K562 (cell line): ENCODE measurements at regions not wholly inside any gene's neighbourhood (a gene's known extent, or its start where the extent isn't known, plus 50 kb on each side); places are given as distances from the start of the nearest gene placed in this dataset.

Experiments
- ATAC-seq: fragments of 200-7000 bp; cut with Tn5 transposase; 3 replicates; pipeline ENCODE4 v1.9.1; 2020; ENCODE audit warnings: moderate library complexity
- BruUV-seq: library from RNA; stranded (reverse); fragments of 400-500 nt; replicated peaks from 2 replicates; lab custom pipeline; 2021; lab: Mats Ljungman, UMichigan
- CTCF ChIA-PET: fragments of 300-600 bp; formaldehyde crosslinking; extraction: SDS; loops from one replicate; lab custom pipeline; 2021; ENCODE audit warnings: low intra/inter-chr PET ratio; lab: Yijun Ruan, JAX
- POLR2A ChIA-PET: fragments of 300-600, 350-650 bp; sonication (Branson Sonifier 250); formaldehyde crosslinking; extraction: SDS; loops from one replicate; lab custom pipeline; 2021; ENCODE audit warnings: antibody characterized with exemption, inconsistent platforms; lab: Yijun Ruan, JAX
- DNase-seq, 4 experiments: peaks; one replicate each; pipeline versions ENCODE4 v3.0.0 to v3.0.0-alpha.2; 2011 to 2018; ENCODE audit warnings: low spot score in 3 of 4, mixed read lengths in 3 of 4; ENCODE audit errors: extremely low read depth in 1 of 4
- FAIRE-seq: peaks from 2 replicates; lab custom pipeline; 2011; peaks lifted over from hg19 to GRCh38; lab: Jason Lieb, UNC
- H2AFZ ChIP-seq: 2 replicates; pipeline ENCODE4 v1.6.0; 2011; ENCODE audit warnings: low read depth, low read length, control low read depth, inconsistent platforms
- H3K27ac ChIP-seq: fragments of 200-600 bp; 3 replicates; pipeline ENCODE4 v1.8.0; 2011; ENCODE audit warnings: low read depth, mild to moderate bottlenecking, control low read depth, inconsistent platforms, low read length, moderate library complexity, mixed read lengths; ENCODE audit errors: extremely low read depth
- H3K27me3 ChIP-seq, 2 experiments: fragments of 300-600 bp in 1 of 2; 2 replicates in 1 of 2; 3 replicates in 1 of 2; pipeline versions ENCODE4 v1.6.0 to v1.8.0; 2011; ENCODE audit warnings: inconsistent platforms in 2 of 2, low read length in 2 of 2, mild to moderate bottlenecking in 1 of 2, mixed read lengths in 1 of 2, moderate library complexity in 1 of 2; ENCODE audit not compliant: control insufficient read depth in 2 of 2, insufficient read depth in 2 of 2
- H3K36me3 ChIP-seq: fragments of 300-600 bp; 3 replicates; pipeline ENCODE4 v1.8.0; 2011; ENCODE audit warnings: mild to moderate bottlenecking, low read length, inconsistent platforms; ENCODE audit not compliant: control insufficient read depth, insufficient read depth
- H3K4me1 ChIP-seq, 2 experiments: fragments of 200-600 bp in 1 of 2; replicated peaks in 1 of 2; 2 replicates in 1 of 2; 3 replicates in 1 of 2; pipeline versions ENCODE4 v1.5.1 to v1.8.0; 2011; ENCODE audit warnings: inconsistent platforms in 2 of 2, low read length in 2 of 2, mild to moderate bottlenecking in 1 of 2, mixed read lengths in 1 of 2, moderate library complexity in 1 of 2; ENCODE audit not compliant: control insufficient read depth in 2 of 2, insufficient read depth in 2 of 2
- H3K4me2 ChIP-seq: 2 replicates; pipeline ENCODE4 v1.6.1; 2011; ENCODE audit warnings: low read length, control low read depth, inconsistent platforms, mixed read lengths; ENCODE audit not compliant: insufficient read depth
- H3K4me3 ChIP-seq: fragments of 200-600 bp; sonication (generic), shearing (Covaris generic); 2 replicates; pipeline ENCODE4 v1.5.1; 2016; ENCODE audit warnings: control low read depth, inconsistent platforms
- H3K79me2 ChIP-seq: fragments of 200-600 bp; 3 replicates; pipeline ENCODE4 v1.8.0; 2011; ENCODE audit warnings: low read length, inconsistent platforms; ENCODE audit not compliant: control insufficient read depth, insufficient read depth
- H3K9ac ChIP-seq, 2 experiments: 2 replicates each; pipeline versions ENCODE4 v1.6.0 to v1.6.1; 2011; ENCODE audit warnings: low read depth in 2 of 2, low read length in 2 of 2, control low read depth in 1 of 2, inconsistent platforms in 1 of 2, mild to moderate bottlenecking in 1 of 2, mixed read lengths in 1 of 2; ENCODE audit not compliant: insufficient read depth in 1 of 2
- H3K9me1 ChIP-seq: one replicate; pipeline ENCODE4 v1.6.0; 2011; ENCODE audit warnings: inconsistent platforms, mild to moderate bottlenecking, low read length, moderate library complexity; ENCODE audit not compliant: control insufficient read depth, insufficient read depth
- H3K9me3 ChIP-seq: replicated peaks from 2 replicates; pipeline ENCODE4 v1.5.1; 2011; ENCODE audit warnings: low read depth, low read length, inconsistent platforms; ENCODE audit not compliant: control insufficient read depth, insufficient read depth
- H4K20me1 ChIP-seq: replicated peaks from 2 replicates; pipeline ENCODE4 v1.6.1; 2011; ENCODE audit warnings: low read length, inconsistent platforms, mixed read lengths; ENCODE audit not compliant: control insufficient read depth, insufficient read depth
- RAD21 ChIP-seq, 2 experiments: fragments of 250-450 bp in 1 of 2; fragments of 450-650 bp in 1 of 2; sonication (Bioruptor Pico) in 1 of 2; formaldehyde crosslinking in 1 of 2; IDR thresholded peaks in 1 of 2; conservative IDR thresholded peaks in 1 of 2; 2 replicates each; pipeline versions ENCODE4 v1.4.0 to v1.8.0; 2020 to 2022; ENCODE audit warnings: mild to moderate bottlenecking in 2 of 2, moderate library complexity in 1 of 2
- SMC3 ChIP-seq: conservative IDR thresholded peaks from 2 replicates; pipeline ENCODE4 v1.6.1; 2011; ENCODE audit warnings: low read depth, low read length, improper control_type of control experiment; ENCODE audit not compliant: insufficient read depth
- U2AF1 ChIP-seq: fragments of 200-400 bp; formaldehyde crosslinking; optimal IDR thresholded peaks from 2 replicates; pipeline ENCODE3; 2017; ENCODE audit warnings: mild to moderate bottlenecking, low read depth, low read length, moderate library complexity
- WGBS: fragments of 100-300 bp; shearing (Covaris generic); methylation state at CpG from one replicate; pipeline ENCODE4 v1.1.6; 2016; ENCODE audit warnings: low coverage, mixed read lengths; ENCODE audit not compliant: insufficient coverage; ENCODE audit errors: missing lambda C conversion rate; 5-methylcytosine and 5-hydroxymethylcytosine counted together
- in situ Hi-C: fragments of 300-500 bp; cut with MboI; formaldehyde crosslinking; loops from 4 replicates; pipeline ENCODE4 v1.15.0; 2018; ENCODE audit warnings: inconsistent platforms, mixed read lengths
- intact Hi-C: fragments of 100-400 bp; cut with micrococcal nuclease; formaldehyde crosslinking; loops from 2 replicates; pipeline ENCODE4 v1.14.2; 2022
- TF ChIP-seq, protein P1 (sequence below), 3 experiments: IDR thresholded peaks in 2 of 3; conservative IDR thresholded peaks in 1 of 3; 2 replicates each; pipeline ENCODE4 v1.5.1; 2011 to 2012; ENCODE audit warnings: low read length in 3 of 3, mild to moderate bottlenecking in 3 of 3, control low read depth in 2 of 3, improper control_type of control experiment in 1 of 3, inconsistent platforms in 1 of 3, low read depth in 1 of 3, mixed read lengths in 1 of 3, moderate library complexity in 1 of 3; ENCODE audit not compliant: insufficient read depth in 2 of 3
- TF ChIP-seq, protein P2 (sequence below), 2 experiments: fragments of 450-650 bp; formaldehyde crosslinking in 1 of 2; IDR thresholded peaks; 2 replicates each; pipeline versions ENCODE4 v1.4.0 to v1.6.1; 2014 to 2020; ENCODE audit warnings: mild to moderate bottlenecking in 2 of 2, borderline replicate concordance in 1 of 2, low read depth in 1 of 2
- TF ChIP-seq, protein P3 (sequence below): sonication (generic); formaldehyde crosslinking; IDR thresholded peaks from 2 replicates; pipeline ENCODE4 v1.8.1; 2022; ENCODE audit warnings: missing genetic modification reagents

DNA sequence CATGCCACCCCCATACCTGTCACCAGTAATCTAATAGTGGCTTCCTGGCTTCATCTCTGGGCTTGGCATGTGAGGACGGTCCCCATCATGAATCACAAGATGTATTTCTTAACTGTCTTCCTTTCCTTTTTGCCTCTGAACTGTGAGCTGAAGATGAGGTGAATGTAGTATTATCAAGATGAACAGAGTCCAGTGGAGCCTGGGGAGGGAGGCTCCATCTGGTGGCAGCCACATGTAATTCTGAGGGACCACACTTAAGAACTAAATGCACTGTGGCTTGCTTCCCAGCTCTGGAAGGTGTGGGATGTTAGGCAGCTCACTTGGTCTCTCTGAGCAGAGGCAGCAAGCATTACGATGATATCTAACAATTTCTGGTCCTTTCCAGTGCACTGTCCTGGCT lies 354.9 kb upstream of the ASIC2 start:
- ATAC-seq: peak; percentile 82
- CTCF ChIA-PET: no interaction called here
- no peak overlapping the region for H3K9ac ChIP-seq
- in situ Hi-C loops: no loop called here
- TF ChIP-seq SMC3 (peak; percentile 45), U2AF1 (no peak), RAD21 (CRISPR knock-in tag; conservative IDR thresholded peaks at IDR 0.05 in 1 of 2, IDR thresholded peaks at IDR 0.05 in 1 of 2) (peak; percentile 8 to 47; a peak in 2 of 4 replicates)
- TF ChIP-seq, protein P1, sequence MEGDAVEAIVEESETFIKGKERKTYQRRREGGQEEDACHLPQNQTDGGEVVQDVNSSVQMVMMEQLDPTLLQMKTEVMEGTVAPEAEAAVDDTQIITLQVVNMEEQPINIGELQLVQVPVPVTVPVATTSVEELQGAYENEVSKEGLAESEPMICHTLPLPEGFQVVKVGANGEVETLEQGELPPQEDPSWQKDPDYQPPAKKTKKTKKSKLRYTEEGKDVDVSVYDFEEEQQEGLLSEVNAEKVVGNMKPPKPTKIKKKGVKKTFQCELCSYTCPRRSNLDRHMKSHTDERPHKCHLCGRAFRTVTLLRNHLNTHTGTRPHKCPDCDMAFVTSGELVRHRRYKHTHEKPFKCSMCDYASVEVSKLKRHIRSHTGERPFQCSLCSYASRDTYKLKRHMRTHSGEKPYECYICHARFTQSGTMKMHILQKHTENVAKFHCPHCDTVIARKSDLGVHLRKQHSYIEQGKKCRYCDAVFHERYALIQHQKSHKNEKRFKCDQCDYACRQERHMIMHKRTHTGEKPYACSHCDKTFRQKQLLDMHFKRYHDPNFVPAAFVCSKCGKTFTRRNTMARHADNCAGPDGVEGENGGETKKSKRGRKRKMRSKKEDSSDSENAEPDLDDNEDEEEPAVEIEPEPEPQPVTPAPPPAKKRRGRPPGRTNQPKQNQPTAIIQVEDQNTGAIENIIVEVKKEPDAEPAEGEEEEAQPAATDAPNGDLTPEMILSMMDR (IDR thresholded peaks at IDR 0.05 in 2 of 3, conservative IDR thresholded peaks at IDR 0.05 in 1 of 3; ENCODE audit: insufficient read depth in 2 of 3, low read depth in 1 of 3, low read length in 3 of 3): peak; percentile 53 to 67 (median 65)
- TF ChIP-seq, protein P2, sequence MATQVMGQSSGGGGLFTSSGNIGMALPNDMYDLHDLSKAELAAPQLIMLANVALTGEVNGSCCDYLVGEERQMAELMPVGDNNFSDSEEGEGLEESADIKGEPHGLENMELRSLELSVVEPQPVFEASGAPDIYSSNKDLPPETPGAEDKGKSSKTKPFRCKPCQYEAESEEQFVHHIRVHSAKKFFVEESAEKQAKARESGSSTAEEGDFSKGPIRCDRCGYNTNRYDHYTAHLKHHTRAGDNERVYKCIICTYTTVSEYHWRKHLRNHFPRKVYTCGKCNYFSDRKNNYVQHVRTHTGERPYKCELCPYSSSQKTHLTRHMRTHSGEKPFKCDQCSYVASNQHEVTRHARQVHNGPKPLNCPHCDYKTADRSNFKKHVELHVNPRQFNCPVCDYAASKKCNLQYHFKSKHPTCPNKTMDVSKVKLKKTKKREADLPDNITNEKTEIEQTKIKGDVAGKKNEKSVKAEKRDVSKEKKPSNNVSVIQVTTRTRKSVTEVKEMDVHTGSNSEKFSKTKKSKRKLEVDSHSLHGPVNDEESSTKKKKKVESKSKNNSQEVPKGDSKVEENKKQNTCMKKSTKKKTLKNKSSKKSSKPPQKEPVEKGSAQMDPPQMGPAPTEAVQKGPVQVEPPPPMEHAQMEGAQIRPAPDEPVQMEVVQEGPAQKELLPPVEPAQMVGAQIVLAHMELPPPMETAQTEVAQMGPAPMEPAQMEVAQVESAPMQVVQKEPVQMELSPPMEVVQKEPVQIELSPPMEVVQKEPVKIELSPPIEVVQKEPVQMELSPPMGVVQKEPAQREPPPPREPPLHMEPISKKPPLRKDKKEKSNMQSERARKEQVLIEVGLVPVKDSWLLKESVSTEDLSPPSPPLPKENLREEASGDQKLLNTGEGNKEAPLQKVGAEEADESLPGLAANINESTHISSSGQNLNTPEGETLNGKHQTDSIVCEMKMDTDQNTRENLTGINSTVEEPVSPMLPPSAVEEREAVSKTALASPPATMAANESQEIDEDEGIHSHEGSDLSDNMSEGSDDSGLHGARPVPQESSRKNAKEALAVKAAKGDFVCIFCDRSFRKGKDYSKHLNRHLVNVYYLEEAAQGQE (IDR thresholded peaks at IDR 0.05; ENCODE audit: borderline replicate concordance): peak; percentile 10; the same call in 1 of the 2 replicates
- TF ChIP-seq, protein P2 (CRISPR knock-in tag; IDR thresholded peaks at IDR 0.05; ENCODE audit: low read depth): no peak
- TF ChIP-seq, protein P3, sequence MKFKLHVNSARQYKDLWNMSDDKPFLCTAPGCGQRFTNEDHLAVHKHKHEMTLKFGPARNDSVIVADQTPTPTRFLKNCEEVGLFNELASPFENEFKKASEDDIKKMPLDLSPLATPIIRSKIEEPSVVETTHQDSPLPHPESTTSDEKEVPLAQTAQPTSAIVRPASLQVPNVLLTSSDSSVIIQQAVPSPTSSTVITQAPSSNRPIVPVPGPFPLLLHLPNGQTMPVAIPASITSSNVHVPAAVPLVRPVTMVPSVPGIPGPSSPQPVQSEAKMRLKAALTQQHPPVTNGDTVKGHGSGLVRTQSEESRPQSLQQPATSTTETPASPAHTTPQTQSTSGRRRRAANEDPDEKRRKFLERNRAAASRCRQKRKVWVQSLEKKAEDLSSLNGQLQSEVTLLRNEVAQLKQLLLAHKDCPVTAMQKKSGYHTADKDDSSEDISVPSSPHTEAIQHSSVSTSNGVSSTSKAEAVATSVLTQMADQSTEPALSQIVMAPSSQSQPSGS (CRISPR knock-in tag): no peak
- TF ChIP-seq, all 486 proteins: peak for 4
- intact Hi-C loops: no loop called here
- FAIRE-seq (peak; percentile 66), DNase-seq (peak in 2 of 4 experiments; percentile 33 to 36)
- no peak overlapping the region for H3K27ac ChIP-seq
- H3K9me1 ChIP-seq: no peaks in the 10 kb centered on the region
- H2AFZ ChIP-seq: no peak overlapping the region
- H3K27me3 ChIP-seq: no peaks in the 10 kb centered on the region; a peak in 1 of 5 replicates
- POLR2A ChIA-PET: interaction anchor here (0.6 to 1.2 kb wide), 4 partner anchors 173 to 593 kb away, joined by 3 read pairs; no protein-coding TSS in a partner anchor
- no peaks in the 10 kb centered on the region for H3K36me3 ChIP-seq
- H3K4me2 ChIP-seq: no peak overlapping the region
- no peak overlapping the region for H3K4me3 ChIP-seq
- no peaks in the 10 kb centered on the region for H3K79me2 ChIP-seq
- no peaks in the 10 kb centered on the region for H3K9me3 ChIP-seq
- H3K4me1 ChIP-seq: no peaks in the 10 kb centered on the region
- BruUV-seq: no TSS peak
- 0% methylated on average over 2 of the region's 2 CpGs for WGBS
- H4K20me1 ChIP-seq: peaks cover 7% of the 10 kb centered on the region; the same call in 1 of the 2 replicates
